ENCODE measurements at regions not wholly inside any gene's neighbourhood (a gene's known extent, or its start where the extent isn't known, plus 50 kb on each side); places are given as distances from the start of the nearest gene placed in this dataset.

GRCh38 chr9:113788616-113789330, 87.3 kb upstream of the ZNF618 start:
- TF ChIP-seq ZBTB1 (tag by site-specific recombination; IDR thresholded peaks at IDR 0.05) (no peak), PBX3 (CRISPR knock-in tag; IDR thresholded peaks at IDR 0.05) (no peak), CTCF (tag by site-specific recombination; IDR thresholded peaks at IDR 0.05) (no peak)
